Memory B cell (primary cell): ENCODE measurements at regions not wholly inside any gene's neighbourhood (a gene's known extent, or its start where the extent isn't known, plus 50 kb on each side); places are given as distances from the start of the nearest gene placed in this dataset.
"Not testable (repeated sequence)": the region's sequence is repeated elsewhere in the genome, so short reads cannot be mapped to it uniquely, and the experiment has no call there.

Experiments
- ATAC-seq: fragments of 150-1000 bp; cut with Tn5 transposase; 2 replicates; pipeline ENCODE4 v1.10.0; 2021; ENCODE audit warnings: low read depth, mild to moderate bottlenecking, moderate library complexity
- DNase-seq, 2 donors: peaks; one replicate each; pipeline ENCODE4 v3.0.0; 2022; ENCODE audit warnings: low spot score in 2 of 2
- H3K27ac Mint-ChIP-seq: one replicate; pipeline ENCODE4 v1.8.0; 2022; ENCODE audit warnings: mild to moderate bottlenecking, moderate library complexity, mixed read lengths
- H3K27me3 Mint-ChIP-seq: one replicate; pipeline ENCODE4 v1.8.0; 2022; ENCODE audit warnings: mixed read lengths
- H3K36me3 Mint-ChIP-seq: one replicate; pipeline ENCODE4 v1.8.0; 2022; ENCODE audit warnings: mild to moderate bottlenecking, mixed read lengths
- H3K4me1 Mint-ChIP-seq: one replicate; pipeline ENCODE4 v1.8.0; 2022; ENCODE audit warnings: mixed read lengths
- H3K4me3 Mint-ChIP-seq: one replicate; pipeline ENCODE4 v1.8.0; 2022; ENCODE audit warnings: mild to moderate bottlenecking, moderate library complexity, mixed read lengths
- H3K9me3 Mint-ChIP-seq: one replicate; pipeline ENCODE4 v1.8.0; 2022; ENCODE audit warnings: mixed read lengths

- ATAC-seq, H3K4me1 Mint-ChIP-seq, H3K36me3 Mint-ChIP-seq, DNase-seq, H3K9me3 Mint-ChIP-seq, H3K27ac Mint-ChIP-seq: not testable (repeated sequence)
- Mint-ChIP-seq H3K4me3 (peak overlapping the region; percentile 39), H3K27me3 (peaks cover 17% of the 10 kb centered on the region)
Measured at GRCh38 chr9:41075671-41076070, 52.8 kb downstream of the FOXD4L6 start.

- not testable (repeated sequence) for H3K9me3 Mint-ChIP-seq, H3K27ac Mint-ChIP-seq, H3K36me3 Mint-ChIP-seq, H3K4me1 Mint-ChIP-seq
- H3K27me3 Mint-ChIP-seq: peaks cover 14% of the 10 kb centered on the region
- peak; percentile 75 for ATAC-seq
- DNase-seq: peak in 1 of 2 donors; percentile 36
- H3K4me3 Mint-ChIP-seq: peak overlapping the region; percentile 80
Measured at GRCh38 chr9:41074356-41074942, 54.0 kb downstream of the FOXD4L6 start.

DNA sequence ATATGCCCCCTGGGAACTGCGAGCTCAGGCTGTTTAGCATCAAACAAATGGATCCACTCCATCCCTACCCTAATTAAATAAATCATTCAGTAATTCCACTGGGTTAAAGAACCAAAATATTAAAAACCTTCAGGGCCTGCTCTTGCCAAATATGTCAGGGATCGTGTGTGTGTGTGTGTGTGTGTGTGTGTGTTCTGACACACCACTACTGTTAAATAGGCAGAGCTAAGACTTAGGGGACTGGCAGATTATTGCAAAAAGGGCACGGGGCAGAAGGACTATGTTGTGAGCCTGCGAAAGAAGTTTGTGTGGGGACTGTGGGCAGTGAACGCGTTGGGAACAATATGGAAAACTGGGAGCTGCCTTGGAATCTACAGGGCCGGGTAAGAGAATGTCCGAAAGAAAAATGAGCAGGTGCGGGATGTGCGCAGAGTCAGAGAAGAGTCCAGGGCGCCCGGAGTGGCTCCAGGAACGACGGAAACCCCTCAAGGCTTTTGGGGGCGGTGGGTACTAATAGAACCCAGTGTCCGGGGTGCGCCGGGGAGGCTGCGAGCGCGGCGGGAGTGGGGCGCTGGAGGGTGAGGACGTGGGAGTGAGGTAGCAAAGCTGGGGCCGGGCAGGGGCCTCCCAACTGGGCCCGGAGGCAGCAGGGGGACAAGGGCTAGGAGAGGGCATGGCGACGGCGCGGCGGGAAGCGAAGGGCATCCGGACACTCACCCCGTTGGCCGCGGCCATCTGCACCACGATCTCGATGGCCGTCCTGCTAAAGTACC lies 54.8 kb downstream of the FOXD4L6 start:
- not testable (repeated sequence) for H3K27ac Mint-ChIP-seq, ATAC-seq, H3K9me3 Mint-ChIP-seq, DNase-seq, H3K4me1 Mint-ChIP-seq, H3K36me3 Mint-ChIP-seq
- H3K4me3 Mint-ChIP-seq: peak overlapping the region; percentile 71
- H3K27me3 Mint-ChIP-seq: peaks cover 13% of the 10 kb centered on the region

- not testable (repeated sequence) for H3K4me1 Mint-ChIP-seq, H3K9me3 Mint-ChIP-seq, H3K27ac Mint-ChIP-seq, H3K4me3 Mint-ChIP-seq, H3K27me3 Mint-ChIP-seq, DNase-seq, H3K36me3 Mint-ChIP-seq
- peak; percentile 35 for ATAC-seq
Measured at GRCh38 chr9:41064125-41064795, 64.2 kb downstream of the FOXD4L6 start.

DNA sequence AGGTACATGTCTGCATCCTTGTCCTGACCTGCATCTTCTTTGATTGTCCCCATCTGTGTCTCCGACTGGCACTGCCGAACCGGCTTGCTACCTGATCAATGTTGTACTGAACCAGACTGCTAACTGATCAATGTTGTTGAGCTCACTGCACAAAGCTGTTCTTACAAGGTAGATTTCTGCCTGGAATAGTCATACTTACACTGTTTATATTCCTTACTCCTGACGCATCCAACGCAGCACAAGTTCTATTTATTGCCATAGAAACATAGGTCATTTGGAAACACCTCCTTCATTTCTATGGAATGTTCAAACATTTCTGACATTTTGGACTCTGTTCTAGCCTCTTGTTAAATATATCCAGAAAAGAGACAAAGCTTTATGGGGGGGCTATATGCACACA lies 65.2 kb downstream of the FOXD4L6 start:
- not testable (repeated sequence) for ATAC-seq, DNase-seq, H3K27ac Mint-ChIP-seq, H3K9me3 Mint-ChIP-seq, H3K4me1 Mint-ChIP-seq, H3K27me3 Mint-ChIP-seq, H3K4me3 Mint-ChIP-seq, H3K36me3 Mint-ChIP-seq

DNA sequence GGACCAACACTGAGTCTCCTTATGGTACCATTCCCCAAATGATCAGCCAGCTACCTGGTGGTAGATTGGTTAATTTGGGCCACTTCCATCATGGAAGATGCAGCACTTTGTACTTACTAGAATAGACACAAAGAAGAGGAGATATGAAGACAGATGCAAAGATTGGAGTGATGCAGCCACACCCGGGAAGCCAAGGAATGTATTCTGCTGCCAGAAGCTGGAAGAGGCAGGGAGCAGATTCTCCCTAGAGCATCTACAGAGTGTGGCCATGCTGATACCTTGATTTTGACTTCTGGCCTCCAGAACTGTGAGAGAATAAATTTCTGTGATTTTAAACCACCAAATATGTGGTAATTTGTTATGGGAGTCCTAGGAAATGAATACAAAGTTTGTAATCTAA lies 68.9 kb downstream of the FOXD4L6 start:
- not testable (repeated sequence) for DNase-seq, H3K4me1 Mint-ChIP-seq, ATAC-seq, H3K27ac Mint-ChIP-seq, H3K4me3 Mint-ChIP-seq, H3K27me3 Mint-ChIP-seq, H3K9me3 Mint-ChIP-seq
- peaks cover 16% of the 10 kb centered on the region for H3K36me3 Mint-ChIP-seq

- H3K27me3 Mint-ChIP-seq, DNase-seq, H3K9me3 Mint-ChIP-seq, H3K4me1 Mint-ChIP-seq, H3K27ac Mint-ChIP-seq, ATAC-seq, H3K4me3 Mint-ChIP-seq: not testable (repeated sequence)
- peaks cover 24% of the 10 kb centered on the region for H3K36me3 Mint-ChIP-seq
Measured at GRCh38 chr9:41053666-41054363, 74.7 kb downstream of the FOXD4L6 start.

DNA sequence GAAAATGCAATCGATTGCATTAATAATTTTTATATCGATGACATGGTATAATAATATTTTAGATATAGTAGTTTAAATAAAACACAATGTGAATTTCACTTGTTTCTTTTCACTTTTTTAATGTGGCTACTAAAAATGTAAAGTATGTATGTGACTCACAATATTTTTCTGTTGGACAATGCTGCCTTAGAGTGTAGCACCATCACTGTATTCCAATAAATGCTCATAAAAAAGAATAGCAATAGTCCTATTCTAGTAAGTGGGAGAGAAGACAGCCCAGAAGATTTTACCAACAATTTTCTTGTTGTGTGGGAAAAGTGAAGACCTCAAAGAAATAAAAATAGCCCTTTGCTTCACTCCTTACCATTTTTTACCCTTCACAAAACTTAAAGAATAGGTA lies 79.8 kb downstream of the FOXD4L6 start:
- not testable (repeated sequence) for H3K9me3 Mint-ChIP-seq, H3K27ac Mint-ChIP-seq, H3K27me3 Mint-ChIP-seq, DNase-seq, H3K4me1 Mint-ChIP-seq, H3K4me3 Mint-ChIP-seq, ATAC-seq
- peaks cover 16% of the 10 kb centered on the region for H3K36me3 Mint-ChIP-seq

- not testable (repeated sequence) for H3K9me3 Mint-ChIP-seq, H3K4me1 Mint-ChIP-seq, H3K4me3 Mint-ChIP-seq, ATAC-seq, H3K27me3 Mint-ChIP-seq, H3K27ac Mint-ChIP-seq, DNase-seq
- peaks cover 16% of the 10 kb centered on the region for H3K36me3 Mint-ChIP-seq
Measured at GRCh38 chr9:41047792-41048191, 80.7 kb downstream of the FOXD4L6 start.

GRCh38 chr9:41044930-41045329 lies 83.6 kb downstream of the FOXD4L6 start:
- peaks cover 12% of the 10 kb centered on the region for H3K36me3 Mint-ChIP-seq
- H3K27ac Mint-ChIP-seq, ATAC-seq, DNase-seq, H3K4me1 Mint-ChIP-seq, H3K4me3 Mint-ChIP-seq, H3K9me3 Mint-ChIP-seq, H3K27me3 Mint-ChIP-seq: not testable (repeated sequence)

GRCh38 chr9:41043433-41043832 lies 85.0 kb downstream of the FOXD4L6 start:
- H3K27ac Mint-ChIP-seq, H3K4me1 Mint-ChIP-seq, H3K27me3 Mint-ChIP-seq, DNase-seq, H3K9me3 Mint-ChIP-seq, ATAC-seq, H3K36me3 Mint-ChIP-seq, H3K4me3 Mint-ChIP-seq: not testable (repeated sequence)

- not testable (repeated sequence) for H3K27me3 Mint-ChIP-seq, H3K36me3 Mint-ChIP-seq, H3K9me3 Mint-ChIP-seq, H3K4me1 Mint-ChIP-seq, H3K27ac Mint-ChIP-seq, DNase-seq, ATAC-seq, H3K4me3 Mint-ChIP-seq
Measured at GRCh38 chr9:41042111-41042510, 86.4 kb downstream of the FOXD4L6 start.

DNA sequence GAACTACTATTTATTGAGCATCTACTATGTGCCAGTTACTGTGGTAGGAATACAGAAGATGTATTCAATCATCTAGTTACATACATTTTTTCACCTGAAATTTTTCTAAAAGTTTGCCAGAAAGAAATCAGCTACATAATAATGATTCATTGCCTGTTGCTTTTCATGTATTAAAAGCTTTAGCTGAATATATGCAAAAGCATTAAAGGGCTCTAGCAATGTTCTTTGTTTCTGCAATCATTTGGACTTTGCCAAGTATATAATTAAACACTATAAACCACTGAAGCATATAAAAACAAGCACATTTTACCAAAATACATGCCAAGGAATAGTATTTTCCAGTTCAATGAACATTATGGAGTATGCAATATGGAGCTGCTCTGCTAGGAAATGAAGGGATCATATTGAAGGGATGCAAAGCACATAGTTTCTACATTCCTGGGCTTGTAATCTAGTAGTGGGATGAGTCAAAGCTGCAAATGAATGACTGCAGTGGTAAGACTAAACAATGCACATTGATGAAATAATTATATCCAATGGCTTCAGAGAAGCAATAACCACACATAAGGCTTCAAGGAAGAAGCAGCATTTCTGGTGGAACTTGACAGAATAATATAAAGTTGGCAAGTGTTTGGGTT lies 87.7 kb downstream of the FOXD4L6 start:
- ATAC-seq, H3K36me3 Mint-ChIP-seq, H3K27me3 Mint-ChIP-seq, H3K9me3 Mint-ChIP-seq, H3K4me1 Mint-ChIP-seq, H3K4me3 Mint-ChIP-seq, H3K27ac Mint-ChIP-seq, DNase-seq: not testable (repeated sequence)

- H3K27ac Mint-ChIP-seq, H3K4me3 Mint-ChIP-seq, DNase-seq, H3K9me3 Mint-ChIP-seq, ATAC-seq, H3K36me3 Mint-ChIP-seq, H3K4me1 Mint-ChIP-seq, H3K27me3 Mint-ChIP-seq: not testable (repeated sequence)
Measured at GRCh38 chr9:41035276-41035675, 93.2 kb downstream of the FOXD4L6 start.
